Cardiac fibroblast (primary cell): ENCODE measurements at regions not wholly inside any gene's neighbourhood (a gene's known extent, or its start where the extent isn't known, plus 50 kb on each side); places are given as distances from the start of the nearest gene placed in this dataset.

Source experiments
- DNase-seq, 2 donors: peaks; one replicate each; pipeline versions ENCODE4 v3.0.0 to v3.0.0-alpha.2; 2010; ENCODE audit warnings: low read depth in 2 of 2
- H3K4me3 ChIP-seq, 2 donors: replicated peaks in 1 of 2; 1 replicate in 1 of 2; 2 replicates in 1 of 2; pipeline ENCODE4 v1.5.1; 2011; ENCODE audit warnings: low read depth in 2 of 2, low read length in 2 of 2, mild to moderate bottlenecking in 2 of 2, moderate library complexity in 1 of 2
- TF ChIP-seq, protein P1 (sequence below): IDR thresholded peaks from one replicate; pipeline ENCODE4 v1.5.1; 2011; ENCODE audit warnings: low read depth, mild to moderate bottlenecking, low read length, inconsistent platforms

DNA sequence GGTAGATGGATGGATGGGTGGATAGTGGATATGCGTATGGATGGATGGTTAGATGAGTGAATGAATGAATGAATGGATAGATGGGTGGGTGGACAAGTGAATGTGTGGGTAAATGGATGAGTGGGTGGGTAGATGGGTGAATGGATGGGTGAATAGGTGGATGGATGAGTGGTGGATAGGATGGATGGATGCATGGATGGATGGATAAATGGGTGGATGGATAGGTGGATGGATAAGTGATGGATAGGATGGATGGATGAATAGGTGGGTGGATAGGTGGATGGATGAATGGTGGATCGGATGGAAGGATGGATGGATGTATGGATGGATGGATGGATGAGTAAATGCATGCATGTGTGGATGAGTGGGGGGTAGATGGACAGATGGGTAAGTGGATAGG is 169.3 kb downstream of the ACKR3 start:
- DNase-seq: no peak
- TF ChIP-seq, protein P1, sequence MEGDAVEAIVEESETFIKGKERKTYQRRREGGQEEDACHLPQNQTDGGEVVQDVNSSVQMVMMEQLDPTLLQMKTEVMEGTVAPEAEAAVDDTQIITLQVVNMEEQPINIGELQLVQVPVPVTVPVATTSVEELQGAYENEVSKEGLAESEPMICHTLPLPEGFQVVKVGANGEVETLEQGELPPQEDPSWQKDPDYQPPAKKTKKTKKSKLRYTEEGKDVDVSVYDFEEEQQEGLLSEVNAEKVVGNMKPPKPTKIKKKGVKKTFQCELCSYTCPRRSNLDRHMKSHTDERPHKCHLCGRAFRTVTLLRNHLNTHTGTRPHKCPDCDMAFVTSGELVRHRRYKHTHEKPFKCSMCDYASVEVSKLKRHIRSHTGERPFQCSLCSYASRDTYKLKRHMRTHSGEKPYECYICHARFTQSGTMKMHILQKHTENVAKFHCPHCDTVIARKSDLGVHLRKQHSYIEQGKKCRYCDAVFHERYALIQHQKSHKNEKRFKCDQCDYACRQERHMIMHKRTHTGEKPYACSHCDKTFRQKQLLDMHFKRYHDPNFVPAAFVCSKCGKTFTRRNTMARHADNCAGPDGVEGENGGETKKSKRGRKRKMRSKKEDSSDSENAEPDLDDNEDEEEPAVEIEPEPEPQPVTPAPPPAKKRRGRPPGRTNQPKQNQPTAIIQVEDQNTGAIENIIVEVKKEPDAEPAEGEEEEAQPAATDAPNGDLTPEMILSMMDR: no peak

DNA sequence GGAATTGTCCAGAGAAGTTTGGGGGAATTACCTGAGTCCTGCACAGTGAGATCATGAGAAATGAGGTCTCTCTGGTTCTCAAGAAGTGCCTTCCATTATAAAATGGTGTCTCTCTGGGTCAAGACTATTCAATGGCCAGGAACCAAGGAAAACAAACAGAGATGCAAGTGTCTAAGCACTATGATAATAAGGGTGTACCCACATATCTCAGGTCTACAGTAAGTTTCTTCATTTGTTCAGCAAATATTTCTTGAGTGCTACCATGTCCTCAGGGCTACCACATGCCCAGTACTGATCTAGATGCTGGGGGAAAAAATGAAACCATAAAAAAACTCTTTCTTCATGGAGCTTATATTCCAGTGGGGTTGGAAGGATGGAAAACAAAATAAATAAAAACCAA is 170.0 kb downstream of the ACKR3 start:
- H3K4me3 ChIP-seq: no peak overlapping the region
- TF ChIP-seq, protein P1: no peak
- no peak for DNase-seq

More for the DNA sequence above, 169.3 kb downstream of the ACKR3 start:
- no peak overlapping the region for H3K4me3 ChIP-seq

DNA sequence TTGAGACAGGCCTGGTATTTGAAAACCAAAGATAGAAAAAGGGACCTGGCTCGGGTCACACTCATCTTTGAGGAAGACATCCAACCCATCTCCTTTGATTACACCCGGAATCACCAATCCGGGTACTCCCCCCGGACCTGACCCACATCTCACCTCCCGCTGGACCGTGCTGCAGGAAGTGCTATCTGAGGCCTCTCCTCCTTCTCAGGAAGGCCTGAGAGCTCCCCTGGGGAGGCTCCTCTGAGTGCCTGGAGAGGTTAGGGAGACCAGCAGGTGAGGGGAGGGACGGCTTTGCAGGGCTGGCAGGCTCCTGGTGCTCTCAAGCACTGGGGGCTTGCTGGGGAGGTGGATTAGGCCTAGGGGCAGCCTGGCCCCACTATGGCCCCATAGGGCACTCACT is 170.9 kb downstream of the ACKR3 start:
- no peak overlapping the region for H3K4me3 ChIP-seq

DNA sequence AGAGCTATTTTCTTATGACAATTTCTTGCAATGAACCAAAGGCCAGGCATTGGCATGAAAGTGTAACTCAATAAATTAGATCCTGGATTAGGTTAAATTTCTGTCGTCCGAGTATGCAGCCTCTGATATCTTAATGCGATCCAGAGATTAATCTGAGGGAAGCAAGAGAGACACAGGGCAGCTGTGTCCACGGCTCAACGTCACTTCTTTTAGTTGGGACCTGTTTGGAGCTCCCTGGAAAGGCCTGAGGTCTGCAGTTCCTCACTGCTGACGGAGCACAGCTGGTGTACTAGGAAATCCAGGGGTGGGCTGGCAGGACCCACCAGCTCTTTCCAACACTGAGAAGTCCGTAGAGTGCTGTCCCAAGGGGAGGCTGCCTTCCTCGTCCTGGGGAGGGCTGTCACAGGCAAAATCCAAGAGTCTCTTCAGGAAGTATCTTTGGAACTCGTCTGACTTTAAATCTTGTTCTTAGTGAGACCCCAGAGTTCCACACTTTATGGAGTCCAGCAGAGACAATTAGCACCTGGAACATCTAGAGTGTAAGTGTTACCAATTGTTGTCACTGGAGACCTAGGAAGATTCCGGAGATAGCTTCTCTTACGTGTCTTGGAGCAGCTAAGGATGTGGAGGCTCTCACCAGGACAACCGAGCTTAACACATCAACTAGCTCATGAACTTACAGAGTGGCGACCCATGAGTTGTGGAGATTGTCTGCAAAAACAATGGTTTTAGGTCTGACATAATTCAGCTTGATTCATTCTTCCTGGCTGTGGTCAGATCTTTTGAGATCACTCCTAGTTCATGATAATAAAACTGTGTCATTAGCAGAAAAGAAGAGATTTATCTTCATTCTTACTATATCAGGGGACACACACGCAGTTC is 173.7 kb downstream of the ACKR3 start:
- H3K4me3 ChIP-seq: no peak overlapping the region
- DNase-seq: peak; percentile 87 to 92
- TF ChIP-seq, protein P1: no peak

More for the DNA sequence above, 170.9 kb downstream of the ACKR3 start:
- no peak for DNase-seq
- TF ChIP-seq, protein P1: no peak

DNA sequence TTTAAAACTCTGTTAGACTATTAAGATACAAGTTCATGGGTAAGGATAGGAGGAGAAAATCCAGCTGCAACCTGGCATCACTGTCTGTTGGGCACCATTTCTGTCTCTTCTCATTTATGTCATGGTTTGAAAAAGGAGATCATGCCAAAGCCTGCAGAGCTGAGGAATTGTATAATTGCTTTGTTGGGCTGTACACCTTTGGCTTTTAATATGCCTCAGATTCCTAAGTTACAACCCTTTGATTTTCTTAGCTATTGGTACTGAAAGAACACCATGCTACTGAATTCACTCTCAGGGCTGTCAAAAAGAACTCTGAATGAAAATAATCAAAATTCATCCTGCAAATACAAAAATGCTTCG is 174.3 kb downstream of the ACKR3 start:
- TF ChIP-seq, protein P1: no peak
- no peak overlapping the region for H3K4me3 ChIP-seq

DNA sequence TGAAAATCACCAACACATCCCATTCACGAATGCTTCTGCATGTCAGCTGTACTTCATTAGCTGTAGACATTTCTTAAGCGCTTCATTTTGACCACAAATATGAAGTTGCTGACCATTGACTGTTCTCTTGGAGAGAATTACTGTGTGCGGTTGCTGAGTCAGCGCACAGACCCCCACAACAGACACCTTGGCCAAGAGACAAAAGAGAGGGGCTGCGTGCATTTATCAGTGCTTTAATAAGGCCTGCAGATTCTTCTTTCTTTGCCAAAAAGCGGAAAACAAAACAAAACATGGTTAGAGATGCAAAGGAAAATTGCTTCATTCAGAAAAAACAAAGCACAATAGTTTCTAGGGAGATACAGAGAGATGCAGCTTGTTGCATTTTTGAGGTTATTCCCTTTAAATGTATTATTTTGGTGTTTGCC is 174.7 kb downstream of the ACKR3 start:
- DNase-seq: peak; percentile 89 to 97

More for the DNA sequence above, 174.3 kb downstream of the ACKR3 start:
- no peak for DNase-seq

More for the DNA sequence above, 174.7 kb downstream of the ACKR3 start:
- TF ChIP-seq, protein P1: no peak
- no peak overlapping the region for H3K4me3 ChIP-seq
